ENCODE measurements at regions not wholly inside any gene's neighbourhood (a gene's known extent, or its start where the extent isn't known, plus 50 kb on each side); places are given as distances from the start of the nearest gene placed in this dataset.
A peak's percentile ranks its signal among the peaks of the same experiment; 100 is the strongest.
"Not testable (repeated sequence)": the region's sequence is repeated elsewhere in the genome, so short reads cannot be mapped to it uniquely, and the experiment has no call there.

- no peak overlapping the region for H3K4me3 ChIP-seq (ENCODE audit: low read length)
- no peak for DNase-seq (ENCODE audit: low read depth, low spot score)
Observed at GRCh38 chr2:228409493-228409892, 228.0 kb upstream of the SPHKAP start.

DNA sequence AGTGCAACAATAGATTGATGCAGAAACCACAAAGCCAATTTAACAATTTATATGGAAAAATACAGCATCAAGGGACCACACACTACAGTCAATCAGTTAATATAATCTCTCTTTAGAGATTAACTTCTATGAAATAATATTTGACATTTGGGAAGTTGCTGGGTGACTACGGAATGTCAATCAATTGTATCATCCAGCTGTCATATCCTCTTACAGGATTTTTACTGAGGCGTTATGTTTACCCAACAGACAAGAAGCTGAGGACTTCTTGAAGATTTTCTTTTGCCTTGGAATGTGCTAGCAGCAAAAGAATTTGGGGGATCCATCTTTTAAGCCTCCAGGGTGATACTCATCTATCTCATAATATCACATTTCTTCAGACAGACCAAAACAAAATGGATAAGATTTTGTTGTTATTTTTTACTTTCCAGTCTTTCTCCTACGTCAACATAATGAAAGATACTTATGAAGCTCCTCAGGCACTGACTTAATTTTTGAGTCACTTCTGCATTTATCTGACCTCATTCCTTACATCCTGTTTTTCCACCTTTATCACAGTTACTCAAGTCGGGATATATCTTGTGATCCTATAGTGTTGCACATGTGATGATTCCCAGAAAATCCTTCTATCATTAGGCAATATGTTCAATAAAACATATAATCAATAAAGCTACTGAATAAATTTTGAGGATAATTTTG lies 227.2 kb upstream of the SPHKAP start:
- H3K4me3 ChIP-seq (ENCODE audit: low read length): no peak overlapping the region
- no peak for DNase-seq (ENCODE audit: low read depth, low spot score)

DNA sequence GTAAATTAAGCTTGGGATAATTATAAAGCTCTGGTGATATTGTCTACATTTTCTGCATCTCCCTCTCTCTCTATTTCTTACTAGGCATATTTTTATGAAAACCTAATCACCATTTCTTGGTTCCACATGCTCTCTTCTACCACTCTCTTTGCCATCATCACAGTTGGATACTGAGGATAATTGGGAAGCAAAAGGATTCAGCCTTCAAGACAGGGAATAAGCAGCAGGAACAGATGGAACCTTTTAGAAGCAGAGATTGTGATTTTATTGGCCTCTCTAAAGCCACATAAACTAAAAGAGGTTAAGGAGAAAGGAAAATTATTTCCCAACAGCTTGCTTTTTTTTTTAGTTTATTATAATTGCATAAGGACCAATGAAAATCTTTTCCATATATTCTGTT lies 226.3 kb upstream of the SPHKAP start:
- no peak overlapping the region for H3K4me3 ChIP-seq (ENCODE audit: low read length)
- no peak for DNase-seq (ENCODE audit: low read depth, low spot score)

DNA sequence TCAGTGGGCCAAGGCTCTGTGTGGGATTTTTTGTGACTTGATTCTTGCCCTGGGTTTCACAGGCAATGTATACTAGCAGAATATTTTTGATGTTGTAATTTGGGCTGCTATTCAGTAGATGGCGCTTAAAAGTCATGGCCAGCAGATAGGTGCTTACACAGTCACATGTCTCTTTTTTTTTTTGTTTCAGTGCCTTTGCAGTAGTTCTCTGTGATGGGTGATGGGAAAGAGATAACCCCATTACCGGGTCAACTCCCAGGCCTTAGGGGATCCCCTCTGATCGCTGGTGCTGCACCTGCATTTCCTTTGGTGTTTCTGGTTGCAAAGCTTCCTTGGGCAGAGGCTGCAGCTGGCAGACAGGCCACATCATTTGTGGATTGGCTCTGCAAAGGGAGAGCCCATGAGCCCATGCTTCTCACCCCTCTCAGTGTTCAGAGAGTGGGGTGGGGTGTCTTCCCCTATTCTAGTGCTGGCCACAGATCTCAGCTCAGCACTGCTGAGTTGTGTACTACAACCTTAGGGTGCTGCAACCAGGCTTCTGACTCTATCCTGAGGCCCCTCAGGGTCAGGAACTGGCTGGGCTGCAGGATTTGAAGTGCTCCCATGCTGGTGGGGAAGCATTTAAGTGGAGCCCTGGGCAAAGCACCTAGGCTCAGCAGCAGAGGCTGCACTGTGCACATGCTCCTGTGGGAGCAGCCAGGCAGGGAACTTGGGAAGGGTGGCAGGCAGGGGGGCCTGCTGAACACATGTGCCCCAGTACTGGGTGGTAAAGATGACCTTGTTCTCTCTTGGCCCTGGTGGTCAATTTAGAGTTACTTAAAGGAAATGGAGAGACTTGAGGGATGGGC lies 219.8 kb upstream of the SPHKAP start:
- no peak overlapping the region for H3K4me3 ChIP-seq (ENCODE audit: low read length)
- DNase-seq (ENCODE audit: low read depth, low spot score): peak; percentile 15

DNA sequence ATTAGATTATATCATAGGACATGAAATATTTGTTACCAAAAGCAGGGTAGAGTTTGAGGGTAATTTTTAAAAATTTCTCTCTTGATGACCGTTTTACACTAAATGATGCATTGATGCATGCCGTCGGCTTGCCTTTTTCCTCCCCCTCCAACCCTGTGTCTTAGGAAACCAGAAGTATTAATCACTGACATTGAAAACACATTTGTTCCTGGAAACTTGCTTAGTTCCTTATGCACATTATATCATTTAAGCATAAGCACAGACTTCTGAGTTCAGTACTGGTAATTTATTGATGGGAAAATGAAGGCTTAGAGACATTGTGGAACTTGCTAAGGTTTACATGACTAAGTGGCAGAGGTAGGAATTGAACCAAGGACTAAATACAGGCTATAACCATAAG lies 206.3 kb upstream of the SPHKAP start:
- no peak for DNase-seq (ENCODE audit: low read depth, low spot score)
- no peak overlapping the region for H3K4me3 ChIP-seq (ENCODE audit: low read length)

DNA sequence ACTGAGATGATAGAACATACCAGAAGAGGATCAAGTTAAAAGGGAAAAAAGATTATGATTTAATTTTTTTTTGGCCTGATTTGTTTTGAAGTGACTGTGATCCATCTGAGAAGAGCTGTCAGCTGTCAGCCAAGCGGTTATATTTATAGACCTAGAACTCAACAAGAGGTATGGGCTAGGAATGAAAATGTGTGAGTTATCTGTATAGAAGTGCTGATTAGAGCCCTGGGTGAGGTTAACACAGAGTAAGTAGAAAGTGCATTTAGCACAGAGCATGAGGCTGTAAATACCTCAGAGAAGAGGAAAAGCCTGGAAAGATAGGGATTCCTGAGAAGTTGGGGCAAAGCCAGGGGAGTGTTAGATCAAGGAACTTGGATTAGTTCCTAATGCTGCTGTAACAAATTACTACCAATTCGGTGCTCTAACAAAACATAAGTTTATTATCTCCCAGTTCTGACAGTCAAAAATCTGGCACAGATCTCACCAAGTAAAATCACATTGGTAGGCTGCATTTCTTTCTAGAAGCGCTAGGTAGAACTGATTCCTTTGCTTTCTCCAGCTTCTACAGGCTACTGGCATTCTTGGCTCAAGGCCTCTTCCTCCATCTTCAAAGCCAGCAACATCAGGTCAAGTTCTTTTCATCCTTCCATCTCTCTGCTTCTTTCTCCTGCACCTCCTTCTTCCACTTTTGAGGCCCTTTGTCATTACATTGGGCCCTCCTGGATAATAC lies 197.4 kb upstream of the SPHKAP start:
- no peak overlapping the region for H3K4me3 ChIP-seq (ENCODE audit: low read length)
- no peak for DNase-seq (ENCODE audit: low read depth, low spot score)

DNA sequence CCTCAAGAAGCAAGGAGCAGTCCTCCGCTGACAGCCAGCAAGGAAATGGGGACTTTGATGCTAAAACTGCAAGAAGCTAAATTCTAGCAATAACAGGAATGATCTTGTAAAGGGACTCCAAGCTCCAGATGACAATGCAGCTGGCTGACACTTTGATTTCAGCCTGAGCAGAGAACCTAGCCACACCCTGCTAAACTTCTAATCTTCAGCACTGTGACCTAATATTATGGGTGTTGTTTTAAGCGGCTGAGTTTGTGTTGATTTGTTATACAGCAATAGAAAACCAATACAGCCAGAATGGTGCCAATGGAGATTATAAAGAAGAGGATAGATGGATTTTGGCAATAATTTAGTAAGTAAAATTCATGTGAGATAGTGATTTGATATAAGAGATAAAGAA lies 196.7 kb upstream of the SPHKAP start:
- DNase-seq (ENCODE audit: low read depth, low spot score): no peak
- no peak overlapping the region for H3K4me3 ChIP-seq (ENCODE audit: low read length)

DNA sequence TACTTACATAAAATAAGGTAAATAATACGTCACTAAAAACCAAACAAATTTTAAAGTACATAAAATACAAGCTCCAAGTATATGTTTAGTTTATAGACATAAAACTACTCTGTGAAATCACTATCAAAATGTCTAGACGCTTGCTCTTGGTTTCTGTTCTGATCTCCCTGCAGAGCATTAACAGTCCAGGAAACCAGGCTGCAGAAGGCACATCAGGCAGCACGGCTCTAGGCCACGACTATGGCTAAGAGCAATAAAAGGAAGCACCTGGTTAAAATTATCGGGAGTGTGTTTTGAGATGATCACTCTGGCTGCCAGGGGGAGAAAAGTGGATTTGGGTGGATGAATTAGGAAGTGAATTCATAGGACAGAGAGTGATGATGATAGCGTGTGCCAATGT lies 196.0 kb upstream of the SPHKAP start:
- H3K4me3 ChIP-seq (ENCODE audit: low read length): no peak overlapping the region
- no peak for DNase-seq (ENCODE audit: low read depth, low spot score)

- no peak for DNase-seq (ENCODE audit: low read depth, low spot score)
- H3K4me3 ChIP-seq (ENCODE audit: low read length): no peak overlapping the region
Observed at GRCh38 chr2:228374741-228375140, 193.3 kb upstream of the SPHKAP start.

DNA sequence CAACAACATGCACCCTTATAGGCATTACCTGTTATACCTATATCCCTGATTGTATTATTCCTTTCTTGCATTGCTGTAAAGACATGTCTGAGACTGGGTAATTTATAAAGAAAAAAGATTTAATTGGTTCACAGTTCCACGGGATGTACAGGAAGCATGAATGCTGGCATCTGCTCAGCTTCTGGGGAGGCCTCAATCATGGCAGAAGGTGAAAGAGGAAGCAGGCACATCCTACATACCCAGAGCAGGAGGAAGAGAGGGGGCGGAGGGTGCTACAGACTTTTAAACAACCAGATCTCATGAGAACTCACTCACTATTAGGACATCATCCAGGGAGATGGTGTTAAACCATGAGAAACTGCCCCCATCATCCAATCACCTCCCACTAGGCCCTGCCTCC lies 191.7 kb upstream of the SPHKAP start:
- no peak for DNase-seq (ENCODE audit: low read depth, low spot score)
- no peak overlapping the region for H3K4me3 ChIP-seq (ENCODE audit: low read length)

DNA sequence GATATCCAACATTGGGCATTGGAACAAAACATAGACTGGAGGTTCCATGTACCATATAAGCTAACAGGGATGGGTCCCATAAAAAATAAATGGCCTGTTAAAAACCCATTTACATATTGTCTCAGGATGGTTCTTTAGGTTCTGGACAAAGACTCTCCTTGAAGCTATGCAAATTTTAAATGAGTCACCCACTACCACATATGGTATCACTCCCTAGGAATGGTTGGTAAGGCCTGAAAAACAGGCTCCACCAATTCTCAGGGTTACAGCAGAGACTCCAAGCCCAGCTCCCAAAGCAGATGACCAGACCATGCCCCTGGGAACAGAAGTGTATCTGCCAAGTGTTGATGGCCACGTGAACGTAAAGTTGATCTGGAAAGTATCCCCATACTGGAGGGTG lies 190.7 kb upstream of the SPHKAP start:
- H3K4me3 ChIP-seq (ENCODE audit: low read length): no peak overlapping the region
- DNase-seq (ENCODE audit: low read depth, low spot score): no peak

DNA sequence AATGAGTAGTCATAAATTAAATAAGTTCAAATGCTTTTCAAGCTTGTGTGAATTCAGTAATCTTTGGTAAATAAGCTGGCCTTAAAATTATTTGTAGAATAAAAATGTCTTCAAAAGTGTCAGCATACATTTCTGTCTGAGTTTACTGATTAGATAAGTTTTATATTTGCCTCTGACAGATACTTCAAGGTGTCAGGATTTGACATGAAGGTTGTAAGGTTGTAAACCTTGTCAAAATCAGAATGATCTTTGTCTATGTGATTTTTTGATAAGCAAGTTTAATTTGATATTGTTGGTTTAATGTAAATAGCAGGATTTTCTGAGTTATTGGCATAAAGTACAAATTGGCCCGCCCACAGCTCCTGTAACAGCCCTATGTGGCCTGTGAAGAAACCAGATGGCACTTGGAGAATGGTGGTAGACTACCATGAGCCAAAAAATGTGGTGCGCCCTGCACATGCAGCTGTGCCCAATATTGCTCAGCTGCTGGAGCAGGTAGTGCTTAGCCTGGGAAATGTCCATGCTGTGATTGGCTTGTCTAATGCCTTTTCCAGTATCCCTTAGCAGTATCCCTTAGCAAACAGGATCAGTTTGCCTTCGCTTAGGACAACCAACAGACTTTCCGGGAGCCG lies 188.0 kb upstream of the SPHKAP start:
- no peak overlapping the region for H3K4me3 ChIP-seq (ENCODE audit: low read length)
- DNase-seq (ENCODE audit: low read depth, low spot score): no peak

- DNase-seq (ENCODE audit: low read depth, low spot score): no peak
- H3K4me3 ChIP-seq (ENCODE audit: low read length): no peak overlapping the region
Observed at GRCh38 chr2:228367356-228367755, 185.9 kb upstream of the SPHKAP start.

DNA sequence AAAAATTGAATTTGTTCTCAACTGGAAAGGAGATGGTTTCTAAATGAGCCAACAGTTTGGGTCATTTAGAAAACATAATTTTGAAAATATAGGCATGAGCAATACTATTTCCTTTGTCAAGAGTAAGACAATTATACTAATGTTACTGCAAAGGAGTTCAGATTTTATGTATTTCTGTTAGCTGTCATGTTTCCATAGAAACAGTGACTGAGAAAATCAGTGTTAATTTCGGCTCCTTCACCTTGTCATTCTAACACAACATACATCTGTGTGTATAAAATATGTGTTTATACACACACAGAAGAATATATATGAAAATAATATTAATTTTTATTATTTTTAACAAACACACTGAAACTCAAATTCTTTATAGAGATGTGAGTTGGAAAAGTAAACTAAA lies 178.0 kb upstream of the SPHKAP start:
- no peak for DNase-seq (ENCODE audit: low read depth, low spot score)
- no peak overlapping the region for H3K4me3 ChIP-seq (ENCODE audit: low read length)

DNA sequence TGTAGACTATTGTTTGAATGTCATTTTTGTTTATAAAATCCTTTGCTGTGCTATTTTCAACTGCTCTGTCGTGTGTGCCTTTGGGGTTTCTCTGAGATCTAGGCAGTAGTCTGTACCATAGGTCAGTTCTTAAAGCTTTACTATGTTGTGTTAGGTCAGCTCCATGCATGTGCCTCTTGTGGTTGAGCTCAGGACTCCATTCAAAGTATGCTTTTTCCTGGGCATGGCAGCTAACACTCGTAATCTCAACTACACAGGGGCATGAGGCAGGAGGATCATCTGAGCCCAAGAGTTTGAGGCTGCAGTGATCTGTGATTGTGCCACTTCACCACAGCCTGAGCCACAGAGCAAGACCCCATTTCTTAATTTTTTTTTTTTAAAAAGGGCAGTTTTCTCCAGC lies 174.4 kb upstream of the SPHKAP start:
- no peak overlapping the region for H3K4me3 ChIP-seq (ENCODE audit: low read length)
- no peak for DNase-seq (ENCODE audit: low read depth, low spot score)

- not testable (repeated sequence) for DNase-seq (ENCODE audit: low read depth, low spot score); H3K4me3 ChIP-seq (ENCODE audit: low read length)
Observed at GRCh38 chr2:228352980-228353379, 171.5 kb upstream of the SPHKAP start.

DNA sequence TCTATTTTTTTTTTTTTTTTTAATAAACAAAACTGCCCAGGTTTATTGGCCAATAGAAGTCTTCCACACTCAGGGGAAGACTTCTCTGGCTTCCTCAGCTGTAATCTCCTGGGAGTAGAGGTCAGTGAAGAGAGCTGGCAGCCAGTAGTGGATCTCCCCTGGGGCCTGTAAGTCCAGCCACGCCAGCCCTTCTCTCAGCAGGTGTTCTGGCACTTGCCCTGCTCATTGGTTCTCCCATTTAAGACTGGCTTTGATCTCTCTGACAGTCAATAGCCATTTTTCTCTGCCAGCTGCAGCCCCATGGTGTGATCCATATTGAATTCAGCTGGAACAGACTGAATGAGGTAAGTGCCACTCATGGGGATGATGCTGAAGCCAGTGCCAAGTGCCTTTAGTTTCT lies 170.6 kb upstream of the SPHKAP start:
- H3K4me3 ChIP-seq (ENCODE audit: low read length): no peak overlapping the region
- DNase-seq (ENCODE audit: low read depth, low spot score): no peak

DNA sequence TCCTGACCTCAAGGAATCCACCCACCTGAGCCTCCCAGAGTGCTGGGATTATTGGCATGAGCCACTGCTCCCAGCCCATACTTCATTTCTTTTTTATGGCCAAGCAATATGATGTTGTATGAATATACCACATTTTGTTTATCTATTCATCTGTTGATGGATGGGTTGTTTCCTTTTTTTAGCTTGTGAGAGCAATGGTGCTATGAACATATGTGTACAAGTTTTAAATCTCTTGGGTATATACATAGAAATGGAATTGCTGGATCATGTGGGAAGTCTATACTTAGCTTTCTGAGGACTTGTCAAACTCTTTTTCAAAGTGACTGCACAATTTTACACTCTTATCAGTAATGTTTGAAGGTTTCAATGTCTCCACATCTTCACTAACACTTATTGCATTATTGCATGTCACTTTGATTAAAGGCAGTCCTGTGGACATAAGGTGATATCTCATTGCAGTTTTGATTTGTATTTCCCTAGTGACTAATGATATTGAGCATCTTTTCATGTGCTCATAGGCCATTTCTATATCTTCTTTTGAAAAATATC lies 167.1 kb upstream of the SPHKAP start:
- DNase-seq (ENCODE audit: low read depth, low spot score): no peak
- no peak overlapping the region for H3K4me3 ChIP-seq (ENCODE audit: low read length)

DNA sequence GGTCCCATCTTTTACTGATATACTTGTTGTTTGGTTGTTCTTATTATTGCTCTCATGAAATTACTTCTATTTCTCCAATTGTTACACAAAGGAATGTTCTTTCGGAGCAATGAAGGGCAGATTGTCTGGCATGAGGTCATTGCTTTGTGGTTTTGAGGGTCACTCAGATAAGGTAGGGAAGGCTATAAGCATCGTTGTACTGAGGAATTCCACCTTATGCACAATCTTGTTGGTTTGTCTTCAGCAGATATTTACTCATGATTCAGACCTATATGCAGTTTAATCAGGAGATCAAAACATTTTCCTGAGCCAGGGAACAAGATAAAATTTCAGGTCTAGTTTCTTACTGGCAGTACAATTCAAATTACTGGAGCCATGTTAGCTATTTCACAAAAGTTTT lies 163.0 kb upstream of the SPHKAP start:
- no peak overlapping the region for H3K4me3 ChIP-seq (ENCODE audit: low read length)
- no peak for DNase-seq (ENCODE audit: low read depth, low spot score)

Measured in Jurkat, Clone E6-1 (cell line).